Adrenal gland (tissue), 9 donors: ENCODE measurements at regions not wholly inside any gene's neighbourhood (a gene's known extent, or its start where the extent isn't known, plus 50 kb on each side); places are given as distances from the start of the nearest gene placed in this dataset.
A peak's percentile ranks its signal among the peaks of the same experiment; 100 is the strongest.

Experiments used
- DNase-seq, 7 donors: peaks; one replicate each; pipeline ENCODE4 v3.0.0-alpha.2; 2019 to 2020
- H3K27ac ChIP-seq, 5 donors: fragments of 200-600 bp; sonication (generic) in 4 of 5; 1 replicate in 3 of 5; 2 replicates in 2 of 5; pipeline versions ENCODE4 v1.5.1 to v1.8.0; 2016 to 2020; ENCODE audit warnings: mild to moderate bottlenecking in 1 of 5
- H3K27me3 ChIP-seq: fragments of 200-600 bp; 2 replicates; pipeline ENCODE4 v1.8.0; 2021
- H3K36me3 ChIP-seq, 2 donors: fragments of 200-600 bp; replicated peaks in 1 of 2; 1 replicate in 1 of 2; 2 replicates in 1 of 2; pipeline versions ENCODE4 v1.5.1 to v1.8.0; 2018 to 2022
- H3K4me1 ChIP-seq, 2 donors: fragments of 200-600 bp; replicated peaks in 1 of 2; 1 replicate in 1 of 2; 2 replicates in 1 of 2; pipeline versions ENCODE4 v1.5.1 to v1.8.0; 2018 to 2021
- H3K4me3 ChIP-seq, 4 donors: fragments of 200-600 bp; sonication (generic) in 3 of 4; one replicate each; pipeline ENCODE4 v1.5.1; 2016 to 2018
- H3K9me3 ChIP-seq, 3 donors: fragments of 200-600 bp; sonication (generic) in 1 of 3; replicated peaks in 1 of 3; 1 replicate in 2 of 3; 2 replicates in 1 of 3; pipeline versions ENCODE4 v1.5.1 to v1.8.0; 2016 to 2021
- POLR2A ChIP-seq, 2 donors: fragments of 450-650 bp; IDR thresholded peaks; one replicate each; pipeline ENCODE4 v1.6.1; 2017; ENCODE audit warnings: antibody characterized with exemption in 2 of 2, mild to moderate bottlenecking in 2 of 2, moderate library complexity in 1 of 2
- WGBS, 4 donors: extraction: QIAGEN DNeasy Blood & Tissue Kit in 2 of 4; methylation state at CpG; one replicate each; pipeline versions ENCODE4 v1.1.5 to v1.1.7; 2013 to 2017; 5-methylcytosine and 5-hydroxymethylcytosine counted together
- intact Hi-C, 2 donors: fragments of 100-400 bp; cut with DNase I; formaldehyde crosslinking; loops; one replicate each; pipeline versions ENCODE4 v1.14.1 to v1.15.0; 2022 to 2023
- TF ChIP-seq, protein P1 (sequence below), 6 experiments: fragments of 450-650 bp in 4 of 6; fragments of 200-600 bp in 2 of 6; sonication (generic) in 1 of 6; IDR thresholded peaks; 1 replicate in 5 of 6; 2 replicates in 1 of 6; pipeline versions ENCODE4 v1.5.1 to v1.8.0; 2016 to 2021; ENCODE audit warnings: antibody characterized with exemption in 6 of 6, mild to moderate bottlenecking in 2 of 6, moderate library complexity in 1 of 6
- donor health status: healthy with polysubstance abuse.
- donor health status: Bipolar disorder and iron deficiency.
- donor health status: DM: yes; HTN: yes; CAD: no.
- donor health status: DM: no; HTN: no; CAD: no.
- donor health status: DM: no; HTN: no; CAD: no.

DNA sequence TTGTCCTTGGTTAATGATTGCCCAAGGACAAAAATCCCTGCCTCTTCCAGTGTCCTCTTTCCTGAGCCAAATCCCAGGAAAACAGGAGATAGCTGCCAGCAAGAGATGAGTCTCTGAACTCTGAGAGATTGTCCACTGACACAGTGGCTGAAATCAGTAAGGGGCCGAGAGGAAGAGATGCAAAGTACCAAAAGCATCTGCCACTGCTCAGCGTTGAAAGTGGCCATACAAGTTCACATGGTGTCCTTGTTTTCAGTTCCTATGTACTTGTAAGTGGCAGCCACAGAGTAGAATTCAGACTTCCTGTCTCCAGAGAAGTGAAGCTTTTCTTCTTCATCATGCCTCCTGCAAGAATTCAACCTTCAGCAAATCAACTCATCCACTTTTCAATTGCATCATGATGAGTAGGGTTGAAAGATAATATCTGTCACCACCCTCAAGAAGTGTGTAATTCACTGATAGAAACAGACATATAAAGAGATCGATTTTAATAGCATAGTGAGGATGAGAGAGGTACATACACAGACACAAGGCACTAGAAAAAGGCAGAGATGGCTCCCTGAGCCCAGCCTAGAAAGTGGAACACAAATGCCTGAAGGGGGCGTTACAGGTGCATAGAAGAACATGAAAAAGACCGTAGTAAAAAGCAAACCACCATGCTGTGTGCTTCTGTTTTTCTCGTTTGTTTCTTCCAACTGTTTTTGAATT lies 185.8 kb downstream of the MRPL39 start:
- Histone ChIP-seq H3K36me3 (no peaks in the 10 kb centered on the region), H3K4me1 (no peaks in the 10 kb centered on the region), H3K9me3 (no peaks in the 10 kb centered on the region), H3K27ac (no peak overlapping the region), H3K27me3 (no peaks in the 10 kb centered on the region), H3K4me3 (no peak overlapping the region)
- peak in 3 of 7 donors; percentile 9 to 37 (median 21) for DNase-seq
- TF ChIP-seq, protein P1, sequence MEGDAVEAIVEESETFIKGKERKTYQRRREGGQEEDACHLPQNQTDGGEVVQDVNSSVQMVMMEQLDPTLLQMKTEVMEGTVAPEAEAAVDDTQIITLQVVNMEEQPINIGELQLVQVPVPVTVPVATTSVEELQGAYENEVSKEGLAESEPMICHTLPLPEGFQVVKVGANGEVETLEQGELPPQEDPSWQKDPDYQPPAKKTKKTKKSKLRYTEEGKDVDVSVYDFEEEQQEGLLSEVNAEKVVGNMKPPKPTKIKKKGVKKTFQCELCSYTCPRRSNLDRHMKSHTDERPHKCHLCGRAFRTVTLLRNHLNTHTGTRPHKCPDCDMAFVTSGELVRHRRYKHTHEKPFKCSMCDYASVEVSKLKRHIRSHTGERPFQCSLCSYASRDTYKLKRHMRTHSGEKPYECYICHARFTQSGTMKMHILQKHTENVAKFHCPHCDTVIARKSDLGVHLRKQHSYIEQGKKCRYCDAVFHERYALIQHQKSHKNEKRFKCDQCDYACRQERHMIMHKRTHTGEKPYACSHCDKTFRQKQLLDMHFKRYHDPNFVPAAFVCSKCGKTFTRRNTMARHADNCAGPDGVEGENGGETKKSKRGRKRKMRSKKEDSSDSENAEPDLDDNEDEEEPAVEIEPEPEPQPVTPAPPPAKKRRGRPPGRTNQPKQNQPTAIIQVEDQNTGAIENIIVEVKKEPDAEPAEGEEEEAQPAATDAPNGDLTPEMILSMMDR (IDR thresholded peaks at IDR 0.05), result peak in 3 of 6 experiments; percentile 25 to 41 (median 33)
- TF ChIP-seq POLR2A (IDR thresholded peaks at IDR 0.05), result no peak
- WGBS, 4 donors, result 26 to 47% (median 29%) methylated on average over 6 of the region's 6 CpGs
- intact Hi-C loops, result no loop called here

DNA sequence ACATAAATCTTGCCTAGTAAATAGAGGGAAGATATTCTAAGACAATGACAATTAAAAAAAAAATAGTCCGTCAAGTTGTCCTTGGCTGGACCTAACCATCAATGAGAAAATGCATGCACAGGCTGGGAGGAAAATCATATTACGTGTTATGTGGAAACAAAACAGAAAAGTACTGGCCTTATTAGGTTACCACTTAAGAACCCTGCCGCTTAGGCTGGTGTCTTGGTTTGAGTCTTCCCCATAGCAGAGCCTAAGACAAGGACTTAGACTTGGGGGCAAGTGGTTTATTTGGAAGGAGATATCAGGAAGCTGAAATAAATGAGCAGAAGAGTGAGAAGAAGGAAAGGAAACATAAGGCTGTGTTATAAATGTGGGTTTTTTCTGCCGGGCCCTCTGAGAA lies 186.4 kb downstream of the MRPL39 start:
- Histone ChIP-seq H3K27me3 (no peaks in the 10 kb centered on the region), H3K36me3 (no peaks in the 10 kb centered on the region), H3K4me3 (no peak overlapping the region), H3K9me3 (no peaks in the 10 kb centered on the region), H3K4me1 (no peaks in the 10 kb centered on the region), H3K27ac (no peak overlapping the region)
- intact Hi-C loops, result no loop called here
- no peak for DNase-seq
- 79 to 94% (median 84%) methylated on average over 4 of the region's 4 CpGs for WGBS, 4 donors
- TF ChIP-seq, protein P1 (IDR thresholded peaks at IDR 0.05), result no peak
- no peak for TF ChIP-seq POLR2A (IDR thresholded peaks at IDR 0.05)

DNA sequence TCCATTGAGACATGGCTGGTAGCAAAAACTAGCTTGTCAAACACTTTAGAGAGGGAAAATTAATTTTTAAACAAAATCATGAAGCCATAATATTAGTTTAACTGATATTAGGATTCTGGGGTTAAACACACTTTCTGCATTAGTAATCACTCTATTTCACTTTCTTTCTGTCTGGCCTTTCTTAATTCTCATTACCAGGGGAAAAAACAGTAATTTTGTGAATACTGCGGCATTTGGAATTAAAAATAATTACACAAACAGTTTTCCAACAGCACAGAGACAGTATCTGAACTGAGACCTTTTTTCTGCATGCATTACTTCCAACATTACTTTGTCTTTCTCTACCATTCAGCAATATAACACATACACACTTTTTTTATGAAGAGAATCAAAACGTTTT lies 190.6 kb downstream of the MRPL39 start:
- no peaks in the 10 kb centered on the region for H3K9me3 ChIP-seq
- no peaks in the 10 kb centered on the region for H3K4me1 ChIP-seq
- WGBS, 4 donors, result 51 to 57% (median 55%) methylated on average over 2 of the region's 2 CpGs
- H3K4me3 ChIP-seq, result no peak overlapping the region
- TF ChIP-seq, protein P1 (IDR thresholded peaks at IDR 0.05), result no peak
- no peak for TF ChIP-seq POLR2A (IDR thresholded peaks at IDR 0.05)
- H3K27ac ChIP-seq, result no peak overlapping the region
- DNase-seq, result no peak
- intact Hi-C loops, result no loop called here
- no peaks in the 10 kb centered on the region for H3K36me3 ChIP-seq
- no peaks in the 10 kb centered on the region for H3K27me3 ChIP-seq

DNA sequence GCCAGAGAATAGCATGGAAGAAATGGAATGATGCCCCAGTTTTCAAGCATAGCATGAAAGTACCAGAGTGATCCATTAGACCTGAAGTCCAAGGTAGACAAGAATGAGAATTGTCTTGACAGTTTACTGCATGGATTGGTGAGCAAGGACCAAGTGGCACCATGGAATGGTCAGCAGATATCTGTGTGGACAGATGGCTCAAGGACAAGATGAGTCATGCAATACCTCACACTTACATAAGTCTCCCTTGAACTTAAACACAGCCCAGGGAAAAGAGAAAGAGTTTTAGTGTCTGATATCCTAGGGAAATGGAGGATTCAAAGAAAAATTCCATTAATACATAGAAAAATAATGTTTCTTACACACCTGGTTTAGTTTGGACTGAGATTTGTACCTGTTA lies 195.2 kb downstream of the MRPL39 start:
- no peak for DNase-seq
- H3K4me3 ChIP-seq, result no peak overlapping the region
- H3K4me1 ChIP-seq, result no peaks in the 10 kb centered on the region
- H3K27ac ChIP-seq, result no peak overlapping the region
- intact Hi-C loops, result no loop called here
- no peaks in the 10 kb centered on the region for H3K9me3 ChIP-seq
- no peak for TF ChIP-seq POLR2A (IDR thresholded peaks at IDR 0.05)
- TF ChIP-seq, protein P1 (IDR thresholded peaks at IDR 0.05), result no peak
- no peaks in the 10 kb centered on the region for H3K36me3 ChIP-seq
- H3K27me3 ChIP-seq, result no peaks in the 10 kb centered on the region
